ENCODE measurements at regions not wholly inside any gene's neighbourhood (a gene's known extent, or its start where the extent isn't known, plus 50 kb on each side); places are given as distances from the start of the nearest gene placed in this dataset.

GRCh38 chr15:36208868-36209582 is 370.4 kb upstream of the CDIN1 start (continued):
- TF ChIP-seq ZHX2 (IDR thresholded peaks at IDR 0.05; ENCODE audit: low read depth) = no peak
- TF ChIP-seq ZHX2 (CRISPR knock-in tag; IDR thresholded peaks at IDR 0.05; ENCODE audit: borderline replicate concordance) = no peak

DNA sequence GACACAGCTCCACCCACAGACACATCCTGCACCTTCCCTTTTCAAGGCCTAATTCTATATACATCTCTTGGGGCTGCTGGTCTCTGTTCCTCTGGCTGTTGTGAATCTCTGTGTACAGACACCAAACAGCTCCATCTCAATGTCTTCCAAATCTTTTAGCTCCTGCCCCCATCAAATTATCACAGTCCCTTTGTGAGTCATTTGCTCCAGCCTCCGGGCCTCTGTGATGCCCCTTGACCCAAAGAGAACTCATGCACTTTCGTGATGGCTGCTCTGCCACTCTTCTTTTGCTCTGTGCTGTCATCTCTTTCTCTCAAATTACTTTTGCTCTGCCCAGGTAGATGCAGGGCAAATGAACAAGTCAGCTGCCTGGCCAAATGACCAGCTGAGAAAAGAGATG is 369.0 kb upstream of the CDIN1 start:
- H3K27ac ChIP-seq (ENCODE audit: extremely low read length, insufficient read depth, low read length) = no peak overlapping the region
- H3K4me2 ChIP-seq (ENCODE audit: low read depth, low read length) = no peak overlapping the region
- DNase-seq (ENCODE audit: low spot score) (no peak), ATAC-seq (no peak), FAIRE-seq (no peak)
- in situ Hi-C loops (cut with HindIII; ENCODE audit: extremely low pct_ligation_motif_present, low pct_unique_long_range_greater_than_20kb) (no loop called here), intact Hi-C loops (cut with micrococcal nuclease; ENCODE audit: unreplicated experiment) (no loop called here)
- no peak overlapping the region for H3K9ac ChIP-seq (ENCODE audit: insufficient read depth, low read depth, low read length)
- no TSS peak for BruUV-seq (replicated peaks)
- POLR2A ChIA-PET = no interaction called here
- no peaks in the 10 kb centered on the region for H4K20me1 ChIP-seq (ENCODE audit: insufficient read depth, low read length)
- TF ChIP-seq HDAC6 (IDR thresholded peaks at IDR 0.05; ENCODE audit: low read depth, low read length) (no peak), SALL1 (CRISPR knock-in tag; IDR thresholded peaks at IDR 0.05) (no peak), ZNF484 (CRISPR knock-in tag; IDR thresholded peaks at IDR 0.05; ENCODE audit: borderline replicate concordance, low read depth) (no peak), HMGA1 (CRISPR knock-in tag; conservative IDR thresholded peaks at IDR 0.05) (no peak), ONECUT2 (CRISPR knock-in tag; IDR thresholded peaks at IDR 0.05) (no peak), FOXK2 (IDR thresholded peaks at IDR 0.05) (no peak), ZNF333 (CRISPR knock-in tag; IDR thresholded peaks at IDR 0.05; ENCODE audit: borderline replicate concordance) (no peak)
- TF ChIP-seq, protein P1, sequence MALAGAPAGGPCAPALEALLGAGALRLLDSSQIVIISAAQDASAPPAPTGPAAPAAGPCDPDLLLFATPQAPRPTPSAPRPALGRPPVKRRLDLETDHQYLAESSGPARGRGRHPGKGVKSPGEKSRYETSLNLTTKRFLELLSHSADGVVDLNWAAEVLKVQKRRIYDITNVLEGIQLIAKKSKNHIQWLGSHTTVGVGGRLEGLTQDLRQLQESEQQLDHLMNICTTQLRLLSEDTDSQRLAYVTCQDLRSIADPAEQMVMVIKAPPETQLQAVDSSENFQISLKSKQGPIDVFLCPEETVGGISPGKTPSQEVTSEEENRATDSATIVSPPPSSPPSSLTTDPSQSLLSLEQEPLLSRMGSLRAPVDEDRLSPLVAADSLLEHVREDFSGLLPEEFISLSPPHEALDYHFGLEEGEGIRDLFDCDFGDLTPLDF (CRISPR knock-in tag; IDR thresholded peaks at IDR 0.05) = no peak
- H3K36me3 ChIP-seq (replicated peaks in 1 of 2; ENCODE audit: control insufficient read depth in 1 of 2, insufficient read depth in 2 of 2, low read length in 2 of 2) = no peaks in the 10 kb centered on the region
- WGBS (ENCODE audit: low lambda C conversion rate) = 0% methylated on average over 2 of the region's 2 CpGs
- no peak overlapping the region for H2AFZ ChIP-seq (ENCODE audit: low read length)
- H3K4me3 ChIP-seq (replicated peaks in 1 of 3; ENCODE audit: insufficient read depth in 1 of 3, low read depth in 2 of 3, low read length in 3 of 3) = no peak overlapping the region
- H3K4me1 ChIP-seq (ENCODE audit: insufficient read depth, low read length) = no peaks in the 10 kb centered on the region
- no peaks in the 10 kb centered on the region for H3K27me3 ChIP-seq (ENCODE audit: control insufficient read depth in 1 of 2, insufficient read depth in 2 of 2, low read length in 2 of 2)
- no peaks in the 10 kb centered on the region for H3K9me3 ChIP-seq (ENCODE audit: low read length)
- H3K79me2 ChIP-seq (ENCODE audit: insufficient read depth, low read length) = no peaks in the 10 kb centered on the region
- CTCF ChIA-PET (ENCODE audit: low intra/inter-chr PET ratio, low total read pairs) = no interaction called here

Data from HepG2 (cell line).